ENCODE measurements at regions not wholly inside any gene's neighbourhood (a gene's known extent, or its start where the extent isn't known, plus 50 kb on each side); places are given as distances from the start of the nearest gene placed in this dataset.

DNA sequence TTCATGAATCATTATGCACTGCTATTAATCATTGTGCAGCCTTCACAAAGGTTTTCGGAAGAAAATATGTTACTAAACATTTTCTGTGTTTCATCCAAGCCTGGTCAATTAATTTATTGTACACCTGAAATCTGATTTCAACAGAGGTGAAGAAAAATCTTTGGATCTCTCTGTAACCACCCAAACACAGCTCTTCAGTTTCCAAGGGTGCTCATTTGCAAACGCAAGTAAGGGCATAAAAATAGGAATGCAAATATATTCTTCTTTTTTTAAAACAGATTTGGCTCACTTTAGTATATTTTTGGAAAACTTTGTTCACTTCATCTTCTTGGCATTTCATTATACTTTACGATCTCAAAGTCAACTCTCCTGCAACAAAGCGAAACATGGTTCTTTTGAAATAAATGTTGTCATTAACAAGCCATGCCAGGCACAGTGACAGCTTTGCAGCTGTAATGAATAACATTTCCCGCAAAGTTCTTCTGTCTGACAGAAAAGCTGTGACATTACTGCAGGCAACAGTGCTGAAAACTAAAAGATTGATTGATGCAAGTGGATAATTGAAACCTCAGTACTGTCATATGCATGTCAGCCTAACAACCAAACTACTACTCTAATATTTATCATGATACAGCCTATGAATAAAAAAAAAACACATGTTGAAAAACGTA lies 348.3 kb downstream of the FRK start:
- no peak for TF ChIP-seq EZH2 (IDR thresholded peaks at IDR 0.05)
- TF ChIP-seq, protein P1, sequence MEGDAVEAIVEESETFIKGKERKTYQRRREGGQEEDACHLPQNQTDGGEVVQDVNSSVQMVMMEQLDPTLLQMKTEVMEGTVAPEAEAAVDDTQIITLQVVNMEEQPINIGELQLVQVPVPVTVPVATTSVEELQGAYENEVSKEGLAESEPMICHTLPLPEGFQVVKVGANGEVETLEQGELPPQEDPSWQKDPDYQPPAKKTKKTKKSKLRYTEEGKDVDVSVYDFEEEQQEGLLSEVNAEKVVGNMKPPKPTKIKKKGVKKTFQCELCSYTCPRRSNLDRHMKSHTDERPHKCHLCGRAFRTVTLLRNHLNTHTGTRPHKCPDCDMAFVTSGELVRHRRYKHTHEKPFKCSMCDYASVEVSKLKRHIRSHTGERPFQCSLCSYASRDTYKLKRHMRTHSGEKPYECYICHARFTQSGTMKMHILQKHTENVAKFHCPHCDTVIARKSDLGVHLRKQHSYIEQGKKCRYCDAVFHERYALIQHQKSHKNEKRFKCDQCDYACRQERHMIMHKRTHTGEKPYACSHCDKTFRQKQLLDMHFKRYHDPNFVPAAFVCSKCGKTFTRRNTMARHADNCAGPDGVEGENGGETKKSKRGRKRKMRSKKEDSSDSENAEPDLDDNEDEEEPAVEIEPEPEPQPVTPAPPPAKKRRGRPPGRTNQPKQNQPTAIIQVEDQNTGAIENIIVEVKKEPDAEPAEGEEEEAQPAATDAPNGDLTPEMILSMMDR (IDR thresholded peaks at IDR 0.05 in 2 of 3, conservative IDR thresholded peaks at IDR 0.05 in 1 of 3; ENCODE audit: borderline replicate concordance in 1 of 3, insufficient read depth in 1 of 3, low read depth in 2 of 3, low read length in 2 of 3) = no peak
- no peak for TF ChIP-seq POLR2AphosphoS5 (IDR thresholded peaks at IDR 0.05; ENCODE audit: low read depth, low read length)
